Stimulated activated CD4-positive, alpha-beta T cell treated with anti-CD3 and anti-CD28 coated beads, Interleukin-1b, Interleukin-23, amount 100 ng/mL, for 1 hour (primary cell): ENCODE measurements at regions not wholly inside any gene's neighbourhood (a gene's known extent, or its start where the extent isn't known, plus 50 kb on each side); places are given as distances from the start of the nearest gene placed in this dataset.

ENCODE experiments used
- DNase-seq, 2 donors: peaks; one replicate each; pipeline ENCODE4 v3.0.0-alpha.2; 2020; ENCODE audit warnings: low read depth in 2 of 2

DNA sequence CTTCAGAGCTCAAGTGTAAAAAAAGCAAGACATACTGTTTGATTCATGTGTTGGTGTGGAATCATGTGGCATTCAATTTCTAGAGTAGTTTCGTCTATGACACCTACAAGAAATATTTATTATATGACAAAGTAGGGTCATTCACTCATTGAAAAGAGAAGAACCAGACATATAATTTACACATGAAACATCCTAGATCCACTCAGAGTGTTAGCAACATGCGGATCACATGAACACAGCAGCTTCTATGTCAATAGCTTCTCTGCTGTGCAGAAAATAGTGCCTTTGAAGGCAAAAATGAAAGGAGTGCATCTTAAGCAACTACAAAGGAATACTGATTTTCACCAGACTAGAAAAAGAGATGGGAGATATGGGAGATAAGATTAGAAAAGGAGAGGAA lies 569.8 kb downstream of the RPS29 start:
- no peak for DNase-seq

DNA sequence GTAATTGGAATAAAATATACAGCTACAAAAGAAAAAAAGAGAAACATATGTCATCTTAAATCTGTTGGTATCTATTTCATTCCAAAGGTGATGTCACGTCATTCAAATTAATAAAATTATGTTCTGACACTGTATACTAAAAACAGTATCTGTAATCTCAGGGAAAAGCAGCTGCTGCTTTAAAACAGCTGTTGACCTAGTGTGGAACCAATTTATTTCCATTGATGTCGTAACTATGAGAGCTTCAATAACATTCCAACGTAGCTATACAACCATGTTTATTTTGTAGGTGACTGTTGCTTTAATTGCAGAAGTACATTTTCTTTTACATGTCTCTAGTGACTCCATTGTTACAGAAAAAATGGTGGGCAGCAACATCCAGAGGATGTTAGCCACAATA lies 571.7 kb downstream of the RPS29 start:
- DNase-seq, result no peak

DNA sequence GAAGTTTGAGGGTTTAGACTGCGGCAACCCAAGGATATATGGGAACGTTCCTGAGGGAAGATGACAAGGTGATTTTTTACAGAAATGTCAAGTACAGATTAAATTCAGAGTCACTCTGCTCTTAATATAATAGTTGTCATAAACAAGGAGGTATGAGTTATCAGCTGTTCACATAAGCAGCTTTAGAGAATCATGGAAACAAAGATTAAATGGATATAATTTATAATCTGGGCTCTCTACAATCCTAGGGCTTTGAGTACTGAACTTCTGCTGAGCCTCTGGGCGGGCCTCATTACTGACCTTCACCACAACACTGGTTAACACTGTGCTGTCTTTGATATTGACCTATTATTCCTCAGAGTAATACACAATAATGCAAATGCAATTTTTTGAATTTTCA lies 577.8 kb downstream of the RPS29 start:
- DNase-seq, result no peak

DNA sequence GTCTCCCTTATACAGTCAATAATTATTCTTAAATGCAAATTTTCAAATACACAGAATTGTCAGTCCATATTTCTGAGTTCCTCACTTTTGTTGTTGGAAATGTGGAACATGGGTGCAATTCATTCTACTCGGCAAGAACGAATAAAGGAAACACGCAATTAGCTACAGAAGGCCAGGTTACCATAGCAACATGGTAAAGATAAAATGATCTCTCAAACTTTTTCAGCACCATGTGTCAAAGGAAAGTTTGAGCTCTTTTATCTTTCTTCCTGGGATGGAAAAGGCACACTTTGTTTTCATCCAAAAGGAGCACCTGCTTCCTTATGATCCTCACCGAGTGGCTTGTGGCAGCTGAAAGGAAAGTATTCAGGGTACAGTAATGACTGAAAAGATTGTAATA lies 595.0 kb downstream of the RPS29 start:
- DNase-seq, result no peak

DNA sequence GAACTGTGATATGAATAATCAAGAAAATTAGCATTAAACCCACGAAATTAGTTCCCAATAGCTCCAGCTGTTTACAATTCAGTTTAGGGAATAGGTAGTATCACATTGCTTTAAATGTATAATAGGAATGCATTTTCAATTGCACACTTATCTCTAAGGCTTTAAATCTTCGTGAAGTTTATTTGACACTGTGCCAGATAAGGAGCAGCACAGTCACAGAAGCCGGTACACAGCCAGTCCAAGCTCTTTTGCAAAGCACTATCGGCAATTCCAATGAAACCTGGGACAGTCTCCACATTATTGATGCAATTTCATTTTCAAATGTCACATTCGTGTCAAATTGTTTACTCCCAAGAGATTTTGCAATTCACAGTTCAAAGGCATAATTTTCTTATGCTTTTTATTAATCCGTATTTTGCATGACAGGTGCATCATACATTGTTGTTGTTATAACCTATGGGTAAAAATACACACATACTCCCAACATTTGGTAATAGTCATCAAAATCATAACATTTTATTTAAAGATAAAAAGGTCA lies 602.8 kb downstream of the RPS29 start:
- no peak for DNase-seq

DNA sequence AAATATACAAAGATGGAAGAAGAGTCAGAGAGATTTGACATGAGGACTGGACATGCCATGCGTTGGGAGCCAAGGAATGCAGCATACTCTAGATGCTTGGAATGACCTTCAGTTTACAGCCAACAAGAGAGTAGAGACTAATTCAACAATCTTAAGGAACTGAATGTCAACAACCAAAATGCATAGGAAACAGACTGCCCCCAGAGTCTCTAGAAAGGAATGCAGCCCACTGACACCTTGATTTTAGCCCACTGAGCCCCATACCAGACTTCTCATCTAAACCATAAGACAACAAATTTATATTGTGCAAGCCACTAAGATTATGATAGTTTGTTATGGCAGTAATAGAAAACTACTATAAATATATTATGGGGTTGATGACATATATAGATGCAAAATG lies 611.2 kb downstream of the RPS29 start:
- DNase-seq, result no peak

DNA sequence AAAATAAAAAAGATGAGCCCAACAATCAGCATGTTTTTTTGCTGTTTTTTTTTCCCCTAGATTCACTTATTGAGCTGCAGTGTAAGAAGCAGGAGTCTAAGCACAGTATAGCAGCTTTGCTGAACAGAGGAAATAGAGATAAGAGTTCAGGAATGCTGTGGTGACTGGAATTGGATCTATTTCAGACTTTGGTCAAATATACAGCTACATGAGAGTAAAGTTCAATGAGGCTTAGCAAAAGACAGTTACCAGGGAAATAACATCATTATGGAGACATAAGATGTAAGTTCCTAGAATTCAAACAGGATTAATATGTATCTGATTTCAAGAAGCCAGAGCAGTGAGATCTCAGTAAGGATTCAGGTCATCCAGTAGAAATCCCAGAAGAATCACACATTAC lies 613.0 kb downstream of the RPS29 start:
- no peak for DNase-seq

DNA sequence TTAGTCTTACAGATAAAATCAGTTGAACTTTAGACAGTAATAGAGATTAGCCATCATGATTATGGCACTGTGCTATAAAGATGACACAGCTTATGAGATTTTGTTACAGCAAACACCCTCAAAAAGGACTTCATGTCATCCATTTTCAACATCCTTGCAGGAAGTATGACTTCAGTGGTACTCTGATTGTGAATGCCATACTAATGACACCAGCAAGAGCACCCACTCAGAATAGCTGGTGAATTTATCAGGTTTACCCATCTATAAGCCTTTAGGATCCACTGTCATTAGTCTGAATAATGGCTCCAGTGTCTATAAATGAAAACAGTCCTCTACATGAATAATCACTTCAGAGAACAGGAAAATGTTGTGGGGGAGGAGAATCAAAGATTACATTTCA lies 615.2 kb downstream of the RPS29 start:
- DNase-seq, result no peak

DNA sequence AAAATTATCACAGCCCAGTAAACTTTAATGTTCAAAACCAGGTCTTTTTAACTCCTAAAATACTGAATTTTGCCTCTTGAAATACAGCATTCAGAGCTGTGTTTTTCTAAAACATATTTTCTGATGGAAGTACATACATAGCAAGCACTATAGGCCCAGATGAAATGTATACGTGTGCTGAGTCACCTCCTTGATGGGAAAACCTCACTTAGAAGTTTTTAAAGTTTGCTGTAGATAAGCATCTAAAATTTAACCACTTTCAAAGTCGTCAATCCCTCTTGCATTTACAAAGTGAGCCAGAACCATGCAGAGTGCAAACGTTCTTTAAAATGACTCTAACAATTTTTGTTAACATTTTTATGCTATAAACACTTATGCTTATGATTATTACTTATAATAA lies 618.8 kb downstream of the RPS29 start:
- no peak for DNase-seq

DNA sequence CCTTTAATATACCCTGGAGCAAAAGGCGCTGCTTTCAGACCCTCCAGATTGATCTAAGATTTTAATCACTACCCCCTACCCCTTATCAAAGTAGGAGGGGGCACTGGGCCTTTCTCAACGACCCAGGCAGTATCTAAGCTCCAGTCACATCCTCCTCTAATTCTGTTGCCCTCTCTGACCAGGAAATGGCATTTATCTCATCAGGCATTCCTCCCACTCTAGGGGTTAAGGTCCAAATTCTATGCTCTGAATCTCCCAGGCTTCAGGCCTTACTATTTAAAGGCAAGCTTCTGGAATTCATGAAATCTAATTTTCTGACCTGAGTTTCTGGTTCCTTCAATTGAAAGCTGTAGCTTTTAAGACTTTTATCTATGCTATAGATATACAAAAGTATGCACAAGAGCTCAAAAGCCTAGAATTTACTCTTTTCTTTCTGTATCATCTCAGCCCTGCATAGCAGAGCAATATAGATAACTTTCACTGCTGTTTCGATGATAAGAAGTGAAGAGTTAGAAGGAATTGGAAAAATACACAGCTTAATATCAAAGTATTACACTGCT lies 622.9 kb downstream of the RPS29 start:
- no peak for DNase-seq

DNA sequence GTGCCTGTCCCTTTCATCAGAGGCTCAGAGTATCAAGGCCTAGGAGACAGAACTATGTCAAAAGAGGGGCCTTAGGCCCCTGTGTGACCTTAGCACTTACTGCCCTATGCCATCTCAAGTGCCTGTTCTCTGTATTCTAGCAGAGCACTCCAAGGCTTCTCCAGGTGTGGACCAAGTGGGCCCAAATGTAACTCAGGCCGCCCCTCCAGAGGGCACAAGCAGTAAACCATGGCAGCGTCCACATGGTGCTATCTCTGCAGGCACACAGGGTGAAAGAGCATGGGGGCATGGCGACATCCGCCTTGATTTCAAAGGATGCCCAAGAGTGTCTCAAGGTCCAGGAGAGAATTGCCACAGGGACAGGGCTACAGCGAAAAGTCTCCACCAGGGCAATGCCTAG lies 628.7 kb downstream of the RPS29 start:
- DNase-seq, result no peak

DNA sequence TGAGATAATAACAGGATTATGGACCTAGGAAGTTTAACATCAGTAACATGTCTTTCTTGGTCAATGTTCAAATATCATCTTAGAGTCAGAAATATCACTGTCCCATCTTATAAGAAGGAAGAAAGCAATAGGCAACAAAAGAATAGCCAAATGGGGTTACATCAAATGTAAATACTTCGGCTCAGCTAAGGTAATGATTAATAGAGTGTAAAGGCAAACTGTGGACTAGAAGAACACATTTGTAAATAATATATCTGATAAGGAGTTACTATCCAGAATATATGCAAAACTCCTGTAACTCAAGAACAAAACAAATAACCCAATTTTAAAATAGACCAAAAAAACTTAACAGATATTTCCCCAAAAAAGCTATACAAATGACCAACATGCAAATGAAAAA lies 630.3 kb downstream of the RPS29 start:
- DNase-seq, result no peak

DNA sequence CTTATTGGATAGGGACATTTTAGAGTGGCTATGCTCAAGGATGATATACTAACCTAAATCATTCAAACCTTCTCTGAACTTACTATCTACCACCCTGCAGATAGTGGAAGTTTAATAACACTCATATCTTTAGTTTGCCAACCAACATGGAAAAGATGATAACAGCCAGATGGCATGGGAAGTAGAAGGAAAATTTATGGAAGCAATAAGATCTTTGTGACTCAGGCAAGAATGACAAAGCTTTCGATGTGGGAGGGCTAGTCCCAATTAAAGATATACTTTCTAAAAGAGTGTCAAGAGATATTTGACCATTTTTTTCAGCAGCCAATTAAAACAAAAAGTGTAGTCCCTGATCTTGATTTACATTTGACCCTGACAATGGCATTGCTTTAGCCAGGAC lies 631.7 kb downstream of the RPS29 start:
- no peak for DNase-seq

DNA sequence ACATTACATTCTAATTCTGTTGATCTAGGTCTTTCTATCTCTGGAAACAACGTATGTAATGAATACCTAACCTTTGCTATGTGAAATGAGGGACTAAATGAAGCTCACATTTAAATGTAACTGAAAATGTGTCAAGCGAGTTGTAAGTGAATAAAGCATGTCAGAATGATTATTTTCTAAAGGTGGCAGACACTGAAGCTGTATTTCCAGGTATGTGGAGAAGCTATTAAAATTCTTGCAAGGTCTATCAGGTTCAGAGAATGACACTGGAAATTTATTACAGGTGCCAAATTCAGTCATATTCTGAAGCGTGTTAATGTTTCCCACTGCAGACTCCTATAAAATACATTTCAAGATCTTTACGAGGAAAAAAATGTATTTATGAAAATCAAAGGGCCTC lies 641.4 kb downstream of the RPS29 start:
- no peak for DNase-seq

DNA sequence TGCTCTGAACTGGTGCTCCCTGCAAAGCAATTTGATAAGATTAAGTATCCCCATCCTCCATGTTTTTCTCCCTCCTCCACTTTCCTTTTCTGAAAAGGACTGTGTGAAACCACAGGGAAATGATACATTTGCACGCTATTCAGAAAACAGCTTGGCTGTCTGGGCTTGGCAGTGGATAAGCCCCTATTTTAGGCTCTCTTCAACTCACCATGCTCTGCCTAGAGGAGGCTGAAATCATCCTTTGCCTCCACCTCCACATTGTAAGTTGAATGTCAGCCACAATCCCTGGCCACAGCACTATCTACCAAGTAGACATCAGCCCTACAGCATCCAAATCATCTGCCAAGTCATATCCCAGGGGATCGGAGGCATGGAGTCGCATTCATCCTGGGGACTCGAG lies 642.3 kb downstream of the RPS29 start:
- DNase-seq, result no peak

DNA sequence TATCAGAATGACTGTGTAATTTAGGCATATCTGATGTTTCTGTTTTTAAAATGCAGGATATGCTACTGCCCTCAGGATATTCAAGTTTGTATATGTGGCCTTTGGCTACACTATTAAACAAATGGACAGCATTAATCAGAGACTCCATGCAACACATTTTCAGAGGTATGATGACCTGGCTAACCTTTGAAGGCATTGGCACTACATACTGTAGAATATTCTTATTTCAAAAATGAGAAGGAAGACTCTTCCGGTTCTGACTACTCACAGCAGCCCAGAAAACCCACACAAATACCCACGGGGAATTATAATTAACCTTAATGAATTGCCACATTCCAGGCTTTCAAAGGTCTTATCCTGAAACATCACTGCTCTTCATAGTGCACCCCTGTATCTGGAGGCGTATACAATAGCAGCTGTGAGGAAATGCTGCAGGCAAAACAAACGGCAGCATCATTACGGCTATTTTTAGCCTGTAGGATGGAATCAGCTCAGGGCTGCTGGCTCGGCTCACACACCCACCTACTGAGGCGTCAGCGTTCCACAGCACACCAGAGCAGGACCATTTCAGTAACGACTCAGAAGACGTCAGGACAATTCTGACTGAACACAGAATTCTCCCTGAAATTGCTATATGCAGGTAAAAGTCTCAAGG lies 648.5 kb downstream of the RPS29 start:
- no peak for DNase-seq

DNA sequence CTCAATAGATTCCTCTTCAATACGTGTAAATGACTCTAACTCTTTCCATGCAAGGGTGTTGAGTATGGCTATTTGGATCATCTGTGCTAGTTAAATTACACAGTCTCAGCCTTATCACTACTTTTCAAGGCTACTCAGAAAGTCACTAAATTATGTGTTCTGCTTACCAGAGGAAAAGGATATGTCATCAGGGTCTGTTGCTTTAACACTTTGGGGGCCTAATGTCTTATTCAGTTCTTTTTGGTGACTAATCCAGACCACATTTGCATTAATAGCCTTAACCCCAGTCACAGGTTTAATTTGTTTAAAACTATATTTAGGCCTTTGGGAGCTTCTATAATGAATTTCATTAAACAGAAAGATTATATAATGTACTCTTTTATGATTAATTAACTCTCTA lies 649.3 kb downstream of the RPS29 start:
- no peak for DNase-seq

DNA sequence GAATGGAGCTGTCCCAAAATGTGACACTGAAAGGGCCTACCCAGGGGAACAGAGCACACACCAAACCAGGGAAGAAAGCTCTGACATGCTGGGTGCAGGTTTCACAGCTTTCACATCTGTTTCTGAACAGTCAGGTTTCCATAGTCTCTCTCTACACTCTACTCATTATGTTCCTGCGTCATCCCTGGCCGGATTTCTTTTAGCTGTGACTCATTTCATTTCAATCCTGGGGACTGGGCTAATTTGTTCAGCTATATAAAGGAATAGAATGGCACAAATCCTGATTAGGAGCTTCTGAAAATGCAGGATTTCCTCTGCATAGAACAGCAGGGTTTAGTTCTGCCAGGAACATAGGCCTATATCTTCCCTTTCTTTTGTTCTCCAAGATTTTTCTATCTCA lies 649.8 kb downstream of the RPS29 start:
- DNase-seq, result no peak

DNA sequence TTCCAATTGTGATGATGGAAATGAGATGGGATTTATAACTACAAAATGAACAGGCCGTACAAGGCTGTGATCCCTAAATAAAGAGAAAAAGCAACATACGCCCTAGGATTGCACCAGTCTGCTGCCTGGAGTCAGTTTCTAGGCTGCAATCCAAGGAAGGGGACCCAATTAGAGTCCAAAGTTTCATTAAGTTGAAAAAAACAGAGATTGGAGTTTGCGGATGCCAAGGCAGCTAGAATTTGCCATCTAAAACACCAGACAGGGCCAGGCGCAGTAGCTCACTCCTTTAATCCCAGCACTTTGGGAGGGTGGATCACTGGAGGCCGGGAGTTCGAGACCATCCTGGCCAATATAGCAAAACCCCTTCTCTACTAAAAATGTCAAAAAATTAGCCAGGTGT lies 661.0 kb downstream of the RPS29 start:
- DNase-seq, result no peak

DNA sequence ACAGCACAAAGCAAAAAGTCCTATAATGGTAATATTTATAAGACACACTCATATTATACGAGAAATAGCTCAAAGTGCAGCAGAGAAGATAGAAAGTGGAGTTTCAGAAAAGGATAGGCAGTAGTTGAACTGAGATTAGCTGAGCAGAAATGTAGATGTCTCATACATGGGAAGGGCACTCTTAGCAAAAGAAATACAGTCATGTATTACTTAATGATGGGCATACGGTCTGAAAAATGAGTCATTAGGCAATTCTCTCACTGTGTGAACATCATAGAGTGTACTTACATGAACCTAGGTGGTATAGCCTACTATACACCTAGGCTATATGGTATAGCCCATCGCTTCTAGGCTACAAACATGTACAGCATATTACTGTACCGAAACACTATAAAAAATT lies 671.3 kb downstream of the RPS29 start:
- DNase-seq, result no peak

DNA sequence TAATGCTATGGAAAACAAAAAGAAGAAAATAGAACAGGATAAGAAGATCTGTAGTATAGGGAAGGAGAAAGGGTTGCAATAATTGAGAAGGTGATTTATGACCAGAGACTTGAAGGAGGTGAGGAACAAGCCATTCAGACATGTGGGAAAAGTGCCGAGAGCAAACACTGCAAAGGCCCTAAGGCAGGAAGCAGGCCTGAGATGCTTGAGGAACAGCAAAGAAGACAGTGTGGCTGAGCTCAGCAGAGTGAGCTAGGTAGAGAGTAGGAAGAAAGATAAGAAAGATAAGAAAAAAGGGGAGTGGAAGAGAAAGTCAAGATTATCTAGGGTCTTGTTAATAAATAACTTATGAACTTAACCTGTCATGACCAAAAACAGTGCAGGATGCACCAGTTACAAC lies 671.8 kb downstream of the RPS29 start:
- no peak for DNase-seq

DNA sequence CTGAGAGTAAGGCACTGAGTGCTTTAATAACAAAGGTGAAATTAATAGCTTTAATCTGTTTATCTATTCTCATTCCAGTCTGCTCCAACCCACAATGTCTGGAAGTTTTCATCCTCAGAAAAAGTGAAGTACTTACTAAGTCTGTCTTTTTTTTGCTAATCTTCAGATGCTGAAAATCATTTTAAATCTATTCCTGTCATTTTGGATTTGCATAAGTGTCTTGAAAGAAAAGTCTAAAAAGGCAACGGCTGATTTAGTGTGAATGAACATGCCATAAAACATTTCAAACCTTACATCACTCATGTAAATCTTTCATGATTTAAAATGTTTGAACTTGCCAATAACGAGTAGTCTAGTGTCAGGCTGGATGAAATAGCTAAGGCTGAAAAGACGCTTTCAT lies 685.6 kb downstream of the RPS29 start:
- no peak for DNase-seq

DNA sequence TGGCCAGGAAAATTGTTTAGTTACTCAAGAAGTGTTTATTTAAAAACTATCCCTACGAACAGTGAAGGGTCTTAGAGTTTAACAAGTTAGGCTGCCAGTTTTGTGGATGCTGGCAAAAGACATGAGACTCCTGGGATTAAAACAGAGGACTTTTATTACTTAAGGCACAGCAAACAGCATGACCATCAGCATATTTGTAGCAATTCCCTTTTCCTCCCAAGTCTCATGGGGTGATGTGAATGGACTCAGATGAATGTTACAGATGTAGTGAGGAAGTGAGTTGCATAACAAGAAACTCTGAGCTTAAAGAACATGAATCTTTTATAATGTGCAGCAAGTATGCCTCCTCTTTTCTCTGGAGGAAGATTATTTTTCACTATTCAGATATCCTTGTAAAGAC lies 695.8 kb downstream of the RPS29 start:
- DNase-seq, result no peak

DNA sequence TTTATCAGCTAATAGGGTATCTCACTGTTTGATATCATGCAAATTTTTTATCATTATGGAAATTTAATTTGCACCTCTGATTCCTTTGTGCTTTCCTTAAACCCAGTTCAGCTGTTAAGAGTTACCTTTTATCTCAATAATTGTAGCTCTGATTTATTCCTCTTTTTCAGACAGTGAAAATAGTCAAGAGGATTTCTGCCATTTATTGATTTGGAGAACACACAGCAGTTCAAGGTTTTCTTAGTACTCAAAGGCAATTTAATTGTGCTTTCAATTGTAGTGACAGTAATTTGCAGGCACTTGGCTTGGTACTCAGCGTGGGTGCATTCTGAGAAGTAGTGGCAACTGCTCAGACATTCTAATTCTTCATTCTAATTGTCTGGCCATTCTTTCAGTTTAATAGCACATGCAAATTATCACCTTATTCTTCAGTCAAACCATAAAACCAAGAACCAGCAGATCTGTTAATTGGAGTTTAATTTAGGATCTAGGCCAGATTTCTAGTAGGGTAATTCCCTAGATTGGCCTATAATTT lies 709.3 kb downstream of the RPS29 start:
- no peak for DNase-seq
